GM18511 (cell line): ENCODE measurements at regions not wholly inside any gene's neighbourhood (a gene's known extent, or its start where the extent isn't known, plus 50 kb on each side); places are given as distances from the start of the nearest gene placed in this dataset.

ENCODE experiments used
- ATAC-seq: cut with Tn5 transposase; IDR thresholded peaks from one replicate; pipeline ENCODE4 v1.9.1; 2021; ENCODE audit warnings: mild to moderate bottlenecking, moderate library complexity; ENCODE audit not compliant: unreplicated experiment

- ATAC-seq: no peak
Observed at GRCh38 chr1:67558449-67559193, 126.4 kb upstream of the GADD45A start.

GRCh38 chr1:67559222-67559700 is 125.7 kb upstream of the GADD45A start:
- no peak for ATAC-seq

- ATAC-seq: no peak
Observed at GRCh38 chr1:67560580-67561255, 124.3 kb upstream of the GADD45A start.

- ATAC-seq: peak; percentile 89
Observed at GRCh38 chr1:67561704-67562113, 123.3 kb upstream of the GADD45A start.

- no peak for ATAC-seq
Observed at GRCh38 chr1:67563684-67564083, 121.3 kb upstream of the GADD45A start.

GRCh38 chr1:67564193-67564592 is 120.8 kb upstream of the GADD45A start:
- ATAC-seq: no peak

GRCh38 chr1:67566803-67567377 is 118.1 kb upstream of the GADD45A start:
- ATAC-seq: no peak

GRCh38 chr1:67570486-67571143 is 114.4 kb upstream of the GADD45A start:
- ATAC-seq: no peak

GRCh38 chr1:67571406-67571805 is 113.6 kb upstream of the GADD45A start:
- no peak for ATAC-seq

GRCh38 chr1:67571901-67572593 is 113.0 kb upstream of the GADD45A start:
- ATAC-seq: no peak

- no peak for ATAC-seq
Observed at GRCh38 chr1:67572594-67573221, 112.3 kb upstream of the GADD45A start.

GRCh38 chr1:67573311-67573872 is 111.6 kb upstream of the GADD45A start:
- ATAC-seq: no peak

GRCh38 chr1:67574221-67574620 is 110.8 kb upstream of the GADD45A start:
- ATAC-seq: no peak

- no peak for ATAC-seq
Observed at GRCh38 chr1:67575861-67576260, 109.1 kb upstream of the GADD45A start.

GRCh38 chr1:67576474-67576873 is 108.5 kb upstream of the GADD45A start:
- ATAC-seq: no peak

GRCh38 chr1:67577646-67578045 is 107.4 kb upstream of the GADD45A start:
- ATAC-seq: no peak

- ATAC-seq: no peak
Observed at GRCh38 chr1:67578397-67579020, 106.5 kb upstream of the GADD45A start.

GRCh38 chr1:67579623-67580394 is 105.2 kb upstream of the GADD45A start:
- ATAC-seq: no peak
